ENCODE measurements at regions not wholly inside any gene's neighbourhood (a gene's known extent, or its start where the extent isn't known, plus 50 kb on each side); places are given as distances from the start of the nearest gene placed in this dataset.

DNA sequence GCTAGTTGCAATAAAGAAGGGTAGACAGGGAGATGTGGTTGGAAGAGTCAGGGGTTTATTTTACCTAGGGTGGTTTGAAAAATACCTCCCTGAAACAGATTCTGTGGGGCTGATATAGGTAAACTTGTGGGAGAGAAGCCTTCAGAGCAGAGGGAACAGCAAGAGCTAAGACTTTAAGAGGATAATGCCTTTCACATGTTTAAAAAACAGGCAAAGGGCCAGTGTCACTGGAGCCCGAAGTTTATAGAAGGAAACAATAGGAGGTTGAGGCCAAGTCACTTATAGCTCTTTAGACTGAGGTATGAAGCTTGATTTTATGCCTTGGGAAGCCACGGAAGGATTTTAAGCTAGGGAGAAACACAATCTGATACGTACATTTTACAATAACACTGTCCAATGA lies 448.7 kb downstream of the TAFA4 start:
- Histone ChIP-seq H3K4me2 (ENCODE audit: insufficient read depth, low read length) (no peak overlapping the region), H3K79me2 (ENCODE audit: insufficient read depth, low read length) (no peaks in the 10 kb centered on the region), H3K4me3 (ENCODE audit: low read depth in 1 of 2, low read length in 2 of 2) (no peak overlapping the region), H2AFZ (ENCODE audit: low read depth, low read length) (no peak overlapping the region), H3K27ac (ENCODE audit: low read length) (no peak overlapping the region), H3K36me3 (ENCODE audit: insufficient read depth, low read length) (no peaks in the 10 kb centered on the region), H3K9ac (ENCODE audit: low read depth, low read length) (no peak overlapping the region), H3K4me1 (ENCODE audit: insufficient read depth, low read length) (no peaks in the 10 kb centered on the region), H3K27me3 (ENCODE audit: insufficient read depth, low read length, poor library complexity) (peaks cover 3% of the 10 kb centered on the region), H4K20me1 (ENCODE audit: insufficient read depth, low read length) (no peaks in the 10 kb centered on the region), H3K9me3 (ENCODE audit: insufficient read depth, low read length, severe bottlenecking) (no peaks in the 10 kb centered on the region)
- DNase-seq (no peak), ATAC-seq (ENCODE audit: insufficient read depth, low read depth) (no peak)
- TF ChIP-seq, protein P1, sequence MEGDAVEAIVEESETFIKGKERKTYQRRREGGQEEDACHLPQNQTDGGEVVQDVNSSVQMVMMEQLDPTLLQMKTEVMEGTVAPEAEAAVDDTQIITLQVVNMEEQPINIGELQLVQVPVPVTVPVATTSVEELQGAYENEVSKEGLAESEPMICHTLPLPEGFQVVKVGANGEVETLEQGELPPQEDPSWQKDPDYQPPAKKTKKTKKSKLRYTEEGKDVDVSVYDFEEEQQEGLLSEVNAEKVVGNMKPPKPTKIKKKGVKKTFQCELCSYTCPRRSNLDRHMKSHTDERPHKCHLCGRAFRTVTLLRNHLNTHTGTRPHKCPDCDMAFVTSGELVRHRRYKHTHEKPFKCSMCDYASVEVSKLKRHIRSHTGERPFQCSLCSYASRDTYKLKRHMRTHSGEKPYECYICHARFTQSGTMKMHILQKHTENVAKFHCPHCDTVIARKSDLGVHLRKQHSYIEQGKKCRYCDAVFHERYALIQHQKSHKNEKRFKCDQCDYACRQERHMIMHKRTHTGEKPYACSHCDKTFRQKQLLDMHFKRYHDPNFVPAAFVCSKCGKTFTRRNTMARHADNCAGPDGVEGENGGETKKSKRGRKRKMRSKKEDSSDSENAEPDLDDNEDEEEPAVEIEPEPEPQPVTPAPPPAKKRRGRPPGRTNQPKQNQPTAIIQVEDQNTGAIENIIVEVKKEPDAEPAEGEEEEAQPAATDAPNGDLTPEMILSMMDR (IDR thresholded peaks at IDR 0.05; ENCODE audit: borderline replicate concordance, extremely low read depth, low read length, poor library complexity, severe bottlenecking), result no peak
- TF ChIP-seq EZH2 (IDR thresholded peaks at IDR 0.05; ENCODE audit: borderline replicate concordance, low read depth, low read length, severe bottlenecking), result no peak

DNA sequence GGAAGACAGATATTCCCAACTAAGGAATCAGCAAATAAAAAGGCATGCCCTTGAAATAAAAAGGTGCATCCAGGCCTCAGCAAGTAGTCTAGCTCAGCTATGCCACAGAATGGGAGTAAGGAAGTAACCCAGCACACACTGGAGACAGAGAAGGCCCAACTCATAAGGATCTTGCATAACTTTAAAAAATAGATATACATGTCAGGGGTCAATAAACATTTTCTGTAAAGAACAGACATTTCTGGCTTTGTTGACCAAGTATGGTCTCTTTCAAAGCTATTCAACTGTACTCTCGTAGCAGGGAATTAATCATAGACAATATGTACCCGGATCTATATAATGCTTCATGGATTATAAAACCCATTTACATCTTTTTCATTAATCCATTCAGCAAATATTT lies 449.3 kb downstream of the TAFA4 start:
- H3K27me3 ChIP-seq (ENCODE audit: insufficient read depth, low read length, poor library complexity), result peaks cover 3% of the 10 kb centered on the region
- H3K9ac ChIP-seq (ENCODE audit: low read depth, low read length), result no peak overlapping the region
- no peak overlapping the region for H3K4me2 ChIP-seq (ENCODE audit: insufficient read depth, low read length)
- no peak for DNase-seq
- no peak overlapping the region for H3K4me3 ChIP-seq (ENCODE audit: low read depth in 1 of 2, low read length in 2 of 2)
- H3K27ac ChIP-seq (ENCODE audit: low read length), result no peak overlapping the region
- no peaks in the 10 kb centered on the region for H3K9me3 ChIP-seq (ENCODE audit: insufficient read depth, low read length, severe bottlenecking)
- no peaks in the 10 kb centered on the region for H3K36me3 ChIP-seq (ENCODE audit: insufficient read depth, low read length)
- H3K4me1 ChIP-seq (ENCODE audit: insufficient read depth, low read length), result no peaks in the 10 kb centered on the region
- no peaks in the 10 kb centered on the region for H3K79me2 ChIP-seq (ENCODE audit: insufficient read depth, low read length)
- TF ChIP-seq, protein P1 (IDR thresholded peaks at IDR 0.05; ENCODE audit: borderline replicate concordance, extremely low read depth, low read length, poor library complexity, severe bottlenecking), result no peak
- no peak for TF ChIP-seq EZH2 (IDR thresholded peaks at IDR 0.05; ENCODE audit: borderline replicate concordance, low read depth, low read length, severe bottlenecking)
- ATAC-seq (ENCODE audit: insufficient read depth, low read depth), result no peak
- H4K20me1 ChIP-seq (ENCODE audit: insufficient read depth, low read length), result no peaks in the 10 kb centered on the region
- H2AFZ ChIP-seq (ENCODE audit: low read depth, low read length), result no peak overlapping the region

DNA sequence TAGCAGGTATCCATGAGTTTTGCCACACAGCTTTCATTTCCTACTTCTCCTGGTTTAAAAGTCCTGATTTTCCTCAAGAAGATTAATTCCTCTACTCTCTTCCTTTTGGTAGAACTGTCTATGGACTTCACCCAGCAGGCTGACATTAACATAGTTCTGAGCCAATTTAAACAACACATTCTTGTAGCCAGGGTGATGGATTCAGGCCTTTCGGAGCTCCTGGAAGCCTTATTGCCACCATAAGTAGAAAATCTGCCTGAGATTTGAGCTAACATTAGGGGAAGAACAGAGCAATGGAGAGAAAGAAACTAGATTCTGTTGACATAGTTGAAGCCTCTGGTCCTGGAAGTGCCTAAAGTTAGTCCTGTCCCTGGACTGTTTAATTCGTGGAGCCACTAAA lies 449.8 kb downstream of the TAFA4 start:
- Histone ChIP-seq H3K9ac (ENCODE audit: low read depth, low read length) (no peak overlapping the region), H4K20me1 (ENCODE audit: insufficient read depth, low read length) (no peaks in the 10 kb centered on the region), H2AFZ (ENCODE audit: low read depth, low read length) (no peak overlapping the region), H3K79me2 (ENCODE audit: insufficient read depth, low read length) (no peaks in the 10 kb centered on the region), H3K4me1 (ENCODE audit: insufficient read depth, low read length) (no peaks in the 10 kb centered on the region), H3K9me3 (ENCODE audit: insufficient read depth, low read length, severe bottlenecking) (no peaks in the 10 kb centered on the region), H3K27ac (ENCODE audit: low read length) (no peak overlapping the region), H3K4me3 (ENCODE audit: low read depth in 1 of 2, low read length in 2 of 2) (no peak overlapping the region), H3K27me3 (ENCODE audit: insufficient read depth, low read length, poor library complexity) (peaks cover 3% of the 10 kb centered on the region), H3K36me3 (ENCODE audit: insufficient read depth, low read length) (no peaks in the 10 kb centered on the region), H3K4me2 (ENCODE audit: insufficient read depth, low read length) (no peak overlapping the region)
- no peak for ATAC-seq (ENCODE audit: insufficient read depth, low read depth)
- TF ChIP-seq EZH2 (IDR thresholded peaks at IDR 0.05; ENCODE audit: borderline replicate concordance, low read depth, low read length, severe bottlenecking), result no peak
- TF ChIP-seq, protein P1 (IDR thresholded peaks at IDR 0.05; ENCODE audit: borderline replicate concordance, extremely low read depth, low read length, poor library complexity, severe bottlenecking), result no peak
- DNase-seq, result no peak

DNA sequence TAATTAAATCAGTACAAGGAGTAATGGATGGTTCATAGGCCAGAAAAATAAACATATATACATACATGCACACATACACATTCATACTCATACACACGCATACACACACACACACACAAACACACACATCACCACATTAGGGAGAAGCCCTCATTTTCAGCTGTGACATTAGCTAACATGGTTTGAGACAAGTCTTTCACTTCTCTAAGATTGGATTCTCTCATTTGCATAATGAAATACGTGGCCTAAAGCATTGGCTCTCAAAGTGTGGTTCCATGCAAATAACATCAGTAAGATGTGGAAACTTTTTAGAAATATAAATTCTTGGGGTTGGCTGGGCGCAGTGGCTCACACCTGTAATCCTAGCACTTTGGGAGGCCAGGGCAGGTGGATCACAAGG lies 452.6 kb downstream of the TAFA4 start:
- no peak for ATAC-seq (ENCODE audit: insufficient read depth, low read depth)
- no peaks in the 10 kb centered on the region for H3K9me3 ChIP-seq (ENCODE audit: insufficient read depth, low read length, severe bottlenecking)
- no peaks in the 10 kb centered on the region for H3K27me3 ChIP-seq (ENCODE audit: insufficient read depth, low read length, poor library complexity)
- no peaks in the 10 kb centered on the region for H3K79me2 ChIP-seq (ENCODE audit: insufficient read depth, low read length)
- no peak for TF ChIP-seq EZH2 (IDR thresholded peaks at IDR 0.05; ENCODE audit: borderline replicate concordance, low read depth, low read length, severe bottlenecking)
- TF ChIP-seq, protein P1 (IDR thresholded peaks at IDR 0.05; ENCODE audit: borderline replicate concordance, extremely low read depth, low read length, poor library complexity, severe bottlenecking), result no peak
- no peaks in the 10 kb centered on the region for H3K36me3 ChIP-seq (ENCODE audit: insufficient read depth, low read length)
- no peak for DNase-seq
- no peak overlapping the region for H2AFZ ChIP-seq (ENCODE audit: low read depth, low read length)
- H3K27ac ChIP-seq (ENCODE audit: low read length), result no peak overlapping the region
- no peak overlapping the region for H3K9ac ChIP-seq (ENCODE audit: low read depth, low read length)
- no peaks in the 10 kb centered on the region for H4K20me1 ChIP-seq (ENCODE audit: insufficient read depth, low read length)
- no peak overlapping the region for H3K4me2 ChIP-seq (ENCODE audit: insufficient read depth, low read length)
- no peak overlapping the region for H3K4me3 ChIP-seq (ENCODE audit: low read depth in 1 of 2, low read length in 2 of 2)
- H3K4me1 ChIP-seq (ENCODE audit: insufficient read depth, low read length), result no peaks in the 10 kb centered on the region

Data from DND-41 (cell line).